ENCODE measurements at regions not wholly inside any gene's neighbourhood (a gene's known extent, or its start where the extent isn't known, plus 50 kb on each side); places are given as distances from the start of the nearest gene placed in this dataset.

DNA sequence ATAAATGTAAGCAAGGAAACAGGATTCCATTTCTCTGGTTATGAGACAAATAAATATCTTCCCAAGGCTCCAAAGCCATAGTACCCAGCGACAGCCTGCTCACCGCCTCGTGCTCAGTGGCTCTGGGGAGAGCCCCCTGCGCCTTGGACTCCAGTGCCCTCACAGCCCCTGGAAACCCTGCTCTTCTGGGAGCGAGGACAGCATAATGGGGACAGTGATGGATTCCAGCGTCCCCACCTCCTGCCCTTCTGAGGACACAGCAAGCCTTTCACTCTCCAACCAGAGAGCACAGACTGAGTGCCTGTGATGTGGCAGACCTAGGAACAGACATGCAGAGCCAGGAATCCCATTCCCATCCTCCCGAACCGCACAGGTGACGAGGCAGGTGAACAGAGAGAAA is 660.8 kb downstream of the TBC1D22A start:
- H3K27ac ChIP-seq (ENCODE audit: low read depth, low read length) = no peak overlapping the region
- H3K9ac ChIP-seq (ENCODE audit: low read length in 5 of 5) = no peak overlapping the region
- H3K4me3 ChIP-seq (ENCODE audit: low read depth in 1 of 5, low read length in 5 of 5) = no peak overlapping the region
- no peaks in the 10 kb centered on the region for H3K4me1 ChIP-seq (ENCODE audit: control insufficient read depth in 5 of 5, insufficient read depth in 5 of 5, low read length in 5 of 5)
- H3K27me3 ChIP-seq (ENCODE audit: control insufficient read depth in 5 of 5, insufficient read depth in 4 of 5, low read length in 5 of 5) = peaks cover 0 to 19% (median 12%) of the 10 kb centered on the region in 5 donors
- no peaks in the 10 kb centered on the region for H3K9me3 ChIP-seq (ENCODE audit: control insufficient read depth in 5 of 5, low read length in 5 of 5)
- no peaks in the 10 kb centered on the region for H3K36me3 ChIP-seq (ENCODE audit: control insufficient read depth in 5 of 5, insufficient read depth in 5 of 5, low read length in 5 of 5)

DNA sequence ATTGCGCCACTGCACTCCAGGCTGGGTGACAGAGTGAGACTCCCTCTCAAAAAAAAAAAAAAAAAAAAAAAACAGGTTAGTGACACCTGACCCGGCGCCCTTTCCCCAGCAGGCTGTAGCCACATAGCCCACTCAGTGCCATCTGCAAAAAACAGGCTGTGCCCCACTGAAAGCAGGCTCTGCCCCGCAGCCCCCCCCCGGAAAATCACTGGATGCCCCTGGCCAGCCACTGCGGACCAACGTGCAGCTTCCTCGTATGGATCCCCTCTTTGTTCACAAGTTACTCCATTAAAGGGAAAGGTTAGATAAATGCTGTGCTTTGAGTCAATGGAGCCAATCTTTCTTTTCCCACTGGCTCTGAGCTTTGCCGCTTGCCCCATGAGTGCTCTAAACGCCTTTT is 660.3 kb downstream of the TBC1D22A start:
- H3K4me3 ChIP-seq (ENCODE audit: low read depth in 1 of 5, low read length in 5 of 5) = no peak overlapping the region

DNA sequence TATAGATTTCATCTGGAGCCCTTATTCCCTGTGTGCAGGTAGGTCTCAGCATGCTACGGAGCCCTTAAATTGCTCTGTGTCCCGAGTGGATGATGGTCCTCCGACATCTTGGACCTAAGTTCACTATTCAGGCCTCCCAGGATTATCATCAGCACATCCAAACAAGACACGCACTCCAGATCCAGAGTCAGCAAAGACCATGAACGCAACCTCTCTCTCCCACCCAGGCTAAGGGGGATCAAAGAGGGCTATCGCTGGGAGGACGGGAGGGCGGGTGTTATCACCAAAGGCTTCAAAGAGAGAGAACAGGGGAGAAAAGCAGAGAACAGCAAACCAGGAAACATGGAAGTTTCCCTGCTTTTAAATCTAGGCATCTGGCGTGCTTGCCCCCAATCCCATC is 659.4 kb downstream of the TBC1D22A start:
- H3K27ac ChIP-seq (ENCODE audit: low read depth, low read length) = no peak overlapping the region
- peaks cover 0 to 19% (median 12%) of the 10 kb centered on the region in 5 donors for H3K27me3 ChIP-seq (ENCODE audit: control insufficient read depth in 5 of 5, insufficient read depth in 4 of 5, low read length in 5 of 5)
- H3K9me3 ChIP-seq (ENCODE audit: control insufficient read depth in 5 of 5, low read length in 5 of 5) = peaks cover 0 to 5% (median 0%) of the 10 kb centered on the region in 5 donors
- no peak overlapping the region for H3K9ac ChIP-seq (ENCODE audit: low read length in 5 of 5)
- no peaks in the 10 kb centered on the region for H3K4me1 ChIP-seq (ENCODE audit: control insufficient read depth in 5 of 5, insufficient read depth in 5 of 5, low read length in 5 of 5)
- no peaks in the 10 kb centered on the region for H3K36me3 ChIP-seq (ENCODE audit: control insufficient read depth in 5 of 5, insufficient read depth in 5 of 5, low read length in 5 of 5)
- H3K4me3 ChIP-seq (ENCODE audit: low read depth in 1 of 5, low read length in 5 of 5) = no peak overlapping the region

More for the DNA sequence above, 660.3 kb downstream of the TBC1D22A start:
- no peaks in the 10 kb centered on the region for H3K4me1 ChIP-seq (ENCODE audit: control insufficient read depth in 5 of 5, insufficient read depth in 5 of 5, low read length in 5 of 5)
- peaks cover 0 to 19% (median 12%) of the 10 kb centered on the region in 5 donors for H3K27me3 ChIP-seq (ENCODE audit: control insufficient read depth in 5 of 5, insufficient read depth in 4 of 5, low read length in 5 of 5)
- no peak overlapping the region for H3K27ac ChIP-seq (ENCODE audit: low read depth, low read length)
- H3K9ac ChIP-seq (ENCODE audit: low read length in 5 of 5) = no peak overlapping the region
- no peaks in the 10 kb centered on the region for H3K36me3 ChIP-seq (ENCODE audit: control insufficient read depth in 5 of 5, insufficient read depth in 5 of 5, low read length in 5 of 5)
- peaks cover 0 to under 1% (median 0%) of the 10 kb centered on the region in 5 donors for H3K9me3 ChIP-seq (ENCODE audit: control insufficient read depth in 5 of 5, low read length in 5 of 5)

DNA sequence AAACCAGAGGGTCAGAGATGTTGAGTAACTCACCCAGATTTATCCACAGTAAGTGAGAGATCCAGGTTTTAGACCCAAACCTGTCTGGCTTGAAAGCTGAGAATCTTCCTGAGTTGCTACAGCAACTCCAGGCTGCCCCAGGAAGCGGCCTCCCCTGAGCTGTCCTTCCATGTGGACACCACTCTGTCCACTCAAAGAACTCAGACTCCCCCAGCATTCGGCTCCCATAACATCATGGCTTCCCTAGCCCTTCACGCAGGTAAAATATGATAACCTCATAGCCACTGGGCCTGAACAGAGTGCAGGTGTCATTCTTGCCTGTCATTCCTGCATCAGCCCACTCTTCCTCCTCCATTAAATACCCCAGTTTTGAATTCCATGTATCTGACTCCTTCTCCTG is 657.8 kb downstream of the TBC1D22A start:
- H3K27ac ChIP-seq (ENCODE audit: low read depth, low read length) = no peak overlapping the region
- peaks cover 0 to 16% (median 12%) of the 10 kb centered on the region in 5 donors for H3K27me3 ChIP-seq (ENCODE audit: control insufficient read depth in 5 of 5, insufficient read depth in 4 of 5, low read length in 5 of 5)
- no peak overlapping the region for H3K9ac ChIP-seq (ENCODE audit: low read length in 5 of 5)
- peaks cover 0 to 5% (median 0%) of the 10 kb centered on the region in 5 donors for H3K9me3 ChIP-seq (ENCODE audit: control insufficient read depth in 5 of 5, low read length in 5 of 5)
- H3K36me3 ChIP-seq (ENCODE audit: control insufficient read depth in 5 of 5, insufficient read depth in 5 of 5, low read length in 5 of 5) = no peaks in the 10 kb centered on the region
- H3K4me1 ChIP-seq (ENCODE audit: control insufficient read depth in 5 of 5, insufficient read depth in 5 of 5, low read length in 5 of 5) = no peaks in the 10 kb centered on the region
- no peak overlapping the region for H3K4me3 ChIP-seq (ENCODE audit: low read depth in 1 of 5, low read length in 5 of 5)

DNA sequence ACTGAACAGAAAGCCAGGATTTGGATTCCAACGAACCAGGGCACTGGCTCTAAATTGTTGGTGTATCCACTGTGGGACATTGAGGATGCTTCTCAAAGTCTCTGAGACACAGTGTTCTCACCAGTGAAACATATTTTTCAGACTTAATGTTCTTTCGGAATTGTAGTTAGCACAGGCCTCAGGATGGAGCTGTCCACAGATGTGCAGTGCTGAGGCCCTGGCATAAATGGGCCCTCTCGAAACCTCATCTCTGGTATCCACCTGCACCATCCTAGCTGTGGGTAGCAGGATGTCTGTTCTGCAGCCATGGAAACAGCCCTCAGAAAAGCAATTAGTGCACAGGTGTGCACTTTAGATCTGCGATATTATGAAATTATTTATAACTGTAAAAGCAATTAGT is 656.8 kb downstream of the TBC1D22A start:
- no peak overlapping the region for H3K4me3 ChIP-seq (ENCODE audit: low read depth in 1 of 5, low read length in 5 of 5)
- H3K9ac ChIP-seq (ENCODE audit: low read length in 5 of 5) = no peak overlapping the region
- H3K9me3 ChIP-seq (ENCODE audit: control insufficient read depth in 5 of 5, low read length in 5 of 5) = peaks cover 0 to 5% (median 0%) of the 10 kb centered on the region in 5 donors
- H3K36me3 ChIP-seq (ENCODE audit: control insufficient read depth in 5 of 5, insufficient read depth in 5 of 5, low read length in 5 of 5) = no peaks in the 10 kb centered on the region
- no peaks in the 10 kb centered on the region for H3K4me1 ChIP-seq (ENCODE audit: control insufficient read depth in 5 of 5, insufficient read depth in 5 of 5, low read length in 5 of 5)
- no peak overlapping the region for H3K27ac ChIP-seq (ENCODE audit: low read depth, low read length)
- H3K27me3 ChIP-seq (ENCODE audit: control insufficient read depth in 5 of 5, insufficient read depth in 4 of 5, low read length in 5 of 5) = peaks cover 0 to 14% (median 12%) of the 10 kb centered on the region in 5 donors

DNA sequence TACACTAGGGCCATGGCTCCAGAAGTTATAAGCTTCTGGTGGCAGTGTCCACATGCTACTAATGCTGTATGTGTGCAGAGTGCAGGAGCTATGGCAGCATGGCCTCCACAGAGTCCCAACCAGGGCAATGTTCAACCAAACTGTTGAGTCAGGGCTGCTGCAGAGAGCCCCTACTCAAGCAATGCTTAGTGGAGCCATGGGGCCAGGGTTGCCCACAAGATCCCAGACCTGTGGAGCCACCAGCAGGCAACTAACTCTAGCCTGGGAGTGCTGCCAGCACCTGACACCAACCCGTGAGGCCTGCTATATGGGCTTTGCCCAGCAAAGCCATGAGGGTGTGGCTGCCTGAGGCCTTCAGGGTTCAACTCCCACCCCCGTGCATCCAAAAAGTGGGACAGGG is 655.2 kb downstream of the TBC1D22A start:
- H3K4me3 ChIP-seq (ENCODE audit: low read depth in 1 of 5, low read length in 5 of 5) = no peak overlapping the region
- peaks cover 0 to 5% (median 0%) of the 10 kb centered on the region in 5 donors for H3K9me3 ChIP-seq (ENCODE audit: control insufficient read depth in 5 of 5, low read length in 5 of 5)
- H3K4me1 ChIP-seq (ENCODE audit: control insufficient read depth in 5 of 5, insufficient read depth in 5 of 5, low read length in 5 of 5) = no peaks in the 10 kb centered on the region
- H3K27me3 ChIP-seq (ENCODE audit: control insufficient read depth in 5 of 5, insufficient read depth in 4 of 5, low read length in 5 of 5) = peaks cover 0 to 8% (median 6%) of the 10 kb centered on the region in 5 donors
- H3K27ac ChIP-seq (ENCODE audit: low read depth, low read length) = no peak overlapping the region
- no peak overlapping the region for H3K9ac ChIP-seq (ENCODE audit: low read length in 5 of 5)
- no peaks in the 10 kb centered on the region for H3K36me3 ChIP-seq (ENCODE audit: control insufficient read depth in 5 of 5, insufficient read depth in 5 of 5, low read length in 5 of 5)

DNA sequence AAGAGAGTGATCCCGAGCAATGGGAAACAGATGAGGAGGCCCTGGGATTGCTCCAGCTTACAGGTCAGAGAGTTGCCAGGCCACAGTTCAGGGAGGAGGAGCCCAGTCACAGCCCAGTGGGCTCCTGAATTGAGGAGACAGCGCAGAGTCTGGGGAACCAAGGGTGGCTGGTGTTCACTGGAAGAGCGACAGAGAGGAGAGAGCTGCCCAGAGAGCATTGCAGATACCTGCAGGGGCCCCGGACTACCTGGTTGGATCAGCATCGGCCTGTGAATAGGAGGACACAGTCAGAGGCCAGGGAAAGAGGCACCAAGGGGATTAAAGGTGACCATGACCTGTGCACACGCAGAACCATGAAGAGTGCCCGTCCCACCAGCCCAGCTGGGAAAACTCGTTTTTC is 648.6 kb downstream of the TBC1D22A start:
- H3K36me3 ChIP-seq (ENCODE audit: control insufficient read depth in 5 of 5, insufficient read depth in 5 of 5, low read length in 5 of 5) = no peaks in the 10 kb centered on the region
- peaks cover 5 to 20% (median 9%) of the 10 kb centered on the region in 5 donors for H3K27me3 ChIP-seq (ENCODE audit: control insufficient read depth in 5 of 5, insufficient read depth in 4 of 5, low read length in 5 of 5)
- H3K27ac ChIP-seq (ENCODE audit: low read depth, low read length) = no peak overlapping the region
- H3K9ac ChIP-seq (ENCODE audit: low read length in 5 of 5) = no peak overlapping the region
- no peaks in the 10 kb centered on the region for H3K4me1 ChIP-seq (ENCODE audit: control insufficient read depth in 5 of 5, insufficient read depth in 5 of 5, low read length in 5 of 5)
- H3K4me3 ChIP-seq (ENCODE audit: low read depth in 1 of 5, low read length in 5 of 5) = no peak overlapping the region
- H3K9me3 ChIP-seq (ENCODE audit: control insufficient read depth in 5 of 5, low read length in 5 of 5) = no peaks in the 10 kb centered on the region

DNA sequence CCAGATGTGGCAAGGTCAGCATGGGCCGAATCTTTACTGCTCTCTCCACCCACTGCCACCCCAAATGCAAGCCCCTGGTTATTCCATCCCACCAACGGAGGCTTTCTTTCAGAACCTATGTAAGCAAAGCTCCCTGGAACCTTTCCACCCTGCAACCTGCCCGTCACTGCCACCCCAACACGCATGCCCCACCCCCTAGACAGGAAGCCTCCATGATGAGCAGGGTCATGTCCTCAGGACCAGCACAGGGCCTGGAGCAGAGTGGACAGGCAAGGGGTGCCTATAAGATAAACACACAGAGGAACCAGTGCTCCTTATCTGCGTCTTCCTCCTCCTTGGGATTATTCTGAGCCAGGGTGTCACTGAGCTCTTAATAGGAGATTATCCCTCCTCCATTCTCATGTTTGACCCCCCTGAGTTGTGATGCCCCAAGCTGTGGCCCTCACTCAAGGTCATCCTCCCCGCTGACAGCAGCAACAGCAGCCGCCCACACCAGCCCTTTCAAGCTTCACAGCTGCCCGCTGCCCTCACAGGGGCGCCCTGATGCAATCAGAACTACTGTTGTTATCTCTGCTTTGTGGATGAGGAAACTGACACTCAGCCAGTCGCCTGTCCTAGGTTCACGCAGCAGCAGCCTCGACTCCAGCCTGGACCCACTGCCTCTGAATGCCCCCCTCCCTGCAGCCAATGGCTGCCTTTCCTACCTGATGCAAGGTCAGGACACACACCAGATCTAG is 647.3 kb downstream of the TBC1D22A start:
- no peaks in the 10 kb centered on the region for H3K36me3 ChIP-seq (ENCODE audit: control insufficient read depth in 5 of 5, insufficient read depth in 5 of 5, low read length in 5 of 5)
- H3K27me3 ChIP-seq (ENCODE audit: control insufficient read depth in 5 of 5, insufficient read depth in 4 of 5, low read length in 5 of 5) = peaks cover 5 to 20% (median 9%) of the 10 kb centered on the region in 5 donors

DNA sequence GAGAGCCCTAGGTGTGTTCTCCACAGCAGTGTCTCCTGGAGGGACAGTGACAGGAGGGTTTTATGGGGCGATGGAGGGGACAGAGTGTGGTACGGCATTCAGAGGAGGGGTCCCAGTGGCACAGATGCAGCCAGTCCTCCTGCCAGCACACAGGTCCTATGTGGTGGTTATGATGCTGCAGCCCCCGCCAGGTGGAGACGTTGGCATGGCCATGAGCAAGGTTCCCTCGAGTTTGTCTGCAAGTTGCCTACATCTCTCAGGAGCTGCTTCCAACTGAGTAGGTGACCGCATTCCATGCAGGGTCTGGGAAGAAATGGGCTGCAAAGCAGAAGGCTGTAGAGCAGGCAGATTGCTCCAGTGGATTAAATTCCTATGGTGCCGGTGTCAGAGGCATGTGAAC is 646.0 kb downstream of the TBC1D22A start:
- no peak overlapping the region for H3K9ac ChIP-seq (ENCODE audit: low read length in 5 of 5)
- H3K27ac ChIP-seq (ENCODE audit: low read depth, low read length) = no peak overlapping the region
- no peaks in the 10 kb centered on the region for H3K4me1 ChIP-seq (ENCODE audit: control insufficient read depth in 5 of 5, insufficient read depth in 5 of 5, low read length in 5 of 5)
- H3K4me3 ChIP-seq (ENCODE audit: low read depth in 1 of 5, low read length in 5 of 5) = no peak overlapping the region
- H3K9me3 ChIP-seq (ENCODE audit: control insufficient read depth in 5 of 5, low read length in 5 of 5) = no peaks in the 10 kb centered on the region
- H3K27me3 ChIP-seq (ENCODE audit: control insufficient read depth in 5 of 5, insufficient read depth in 4 of 5, low read length in 5 of 5) = peaks cover 5 to 28% (median 17%) of the 10 kb centered on the region in 5 donors
- no peaks in the 10 kb centered on the region for H3K36me3 ChIP-seq (ENCODE audit: control insufficient read depth in 5 of 5, insufficient read depth in 5 of 5, low read length in 5 of 5)

More for the DNA sequence above, 647.3 kb downstream of the TBC1D22A start:
- H3K4me3 ChIP-seq (ENCODE audit: low read depth in 1 of 5, low read length in 5 of 5) = no peak overlapping the region
- H3K9me3 ChIP-seq (ENCODE audit: control insufficient read depth in 5 of 5, low read length in 5 of 5) = no peaks in the 10 kb centered on the region
- H3K4me1 ChIP-seq (ENCODE audit: control insufficient read depth in 5 of 5, insufficient read depth in 5 of 5, low read length in 5 of 5) = no peaks in the 10 kb centered on the region
- H3K9ac ChIP-seq (ENCODE audit: low read length in 5 of 5) = no peak overlapping the region
- no peak overlapping the region for H3K27ac ChIP-seq (ENCODE audit: low read depth, low read length)

DNA sequence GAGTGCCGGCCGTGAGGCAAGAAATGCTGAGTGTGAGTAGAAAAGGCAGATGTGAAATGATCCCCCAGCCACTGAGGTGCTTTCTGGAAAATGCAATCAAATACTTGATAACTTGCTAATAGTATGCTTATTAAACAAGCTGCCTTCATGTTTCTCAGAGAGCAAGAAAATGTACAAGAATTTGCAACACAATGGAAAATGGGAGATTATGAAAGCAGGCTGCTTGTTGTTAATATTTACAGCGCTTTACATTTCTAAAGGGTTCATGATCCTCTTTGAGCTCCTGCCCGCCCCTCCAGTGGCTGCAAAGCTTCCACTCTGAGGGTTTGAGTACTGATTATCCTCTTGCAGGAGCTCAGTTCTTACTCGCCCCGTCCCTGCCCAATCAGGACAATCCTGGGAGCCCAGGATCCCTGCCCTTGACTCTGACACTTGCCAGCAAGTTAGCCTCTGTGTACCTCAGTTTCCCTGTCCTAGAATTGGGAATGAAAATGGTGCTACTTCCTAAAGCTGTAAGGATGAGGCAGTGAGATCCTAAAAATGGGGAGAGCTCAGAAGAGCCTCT is 645.1 kb downstream of the TBC1D22A start:
- peaks cover 5 to 28% (median 17%) of the 10 kb centered on the region in 5 donors for H3K27me3 ChIP-seq (ENCODE audit: control insufficient read depth in 5 of 5, insufficient read depth in 4 of 5, low read length in 5 of 5)
- H3K4me3 ChIP-seq (ENCODE audit: low read depth in 1 of 5, low read length in 5 of 5) = no peak overlapping the region
- no peak overlapping the region for H3K27ac ChIP-seq (ENCODE audit: low read depth, low read length)

More for the DNA sequence above, 645.1 kb downstream of the TBC1D22A start:
- Histone ChIP-seq H3K4me1 (ENCODE audit: control insufficient read depth in 5 of 5, insufficient read depth in 5 of 5, low read length in 5 of 5) (no peaks in the 10 kb centered on the region), H3K9ac (ENCODE audit: low read length in 5 of 5) (no peak overlapping the region), H3K36me3 (ENCODE audit: control insufficient read depth in 5 of 5, insufficient read depth in 5 of 5, low read length in 5 of 5) (no peaks in the 10 kb centered on the region), H3K9me3 (ENCODE audit: control insufficient read depth in 5 of 5, low read length in 5 of 5) (no peaks in the 10 kb centered on the region)
